Left renal cortex interstitium (tissue), 4 donors: ENCODE measurements at regions not wholly inside any gene's neighbourhood (a gene's known extent, or its start where the extent isn't known, plus 50 kb on each side); places are given as distances from the start of the nearest gene placed in this dataset.

Source experiments
- DNase-seq, 4 donors: peaks; one replicate each; pipeline ENCODE4 v3.0.0-alpha.2; 2013; ENCODE audit warnings: low read depth in 4 of 4, low spot score in 2 of 4, missing footprints in 1 of 4

DNA sequence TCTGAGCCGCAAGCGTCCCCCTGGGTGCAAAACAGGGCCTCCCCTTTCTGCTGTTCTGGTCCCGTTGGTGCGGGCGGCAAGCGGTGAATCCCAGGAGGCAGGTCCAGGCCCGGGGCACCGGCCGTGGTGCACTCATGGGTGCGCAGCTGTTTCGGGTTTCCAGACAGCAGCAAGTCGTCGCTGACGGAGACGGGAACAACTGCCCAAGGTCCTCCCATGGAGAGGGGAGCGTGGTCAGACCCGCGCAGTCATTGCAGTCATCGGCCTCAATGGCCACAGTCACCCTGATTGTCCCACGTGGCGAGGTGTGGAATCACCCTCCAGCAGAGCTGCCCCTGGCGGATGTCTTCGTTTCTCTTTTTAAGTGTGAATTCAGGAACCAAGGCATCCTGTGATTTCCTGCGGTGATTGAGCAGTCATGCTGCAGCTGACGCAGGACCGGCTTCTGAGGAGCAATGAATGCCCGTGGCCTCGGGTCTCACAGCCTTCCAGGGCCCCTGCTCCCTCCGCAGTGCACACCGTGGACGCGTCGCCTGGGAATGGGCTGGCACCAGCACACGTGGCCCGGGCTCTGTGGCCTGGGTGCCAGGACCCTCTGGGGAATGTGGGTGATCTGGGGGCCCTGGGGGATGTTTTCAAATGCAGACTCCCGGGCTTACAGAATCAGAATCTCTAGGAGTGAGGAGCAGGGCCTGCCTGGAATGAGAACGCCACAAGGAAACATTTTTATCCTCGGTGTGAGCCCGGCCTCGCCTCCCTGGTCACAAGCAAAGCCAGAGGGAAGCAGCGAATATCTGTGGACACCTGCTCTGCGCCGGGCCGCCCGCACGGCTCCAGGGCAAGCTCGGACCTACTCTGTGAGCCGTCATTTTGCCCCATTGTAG, 244.2 kb upstream of the SALL3 start:
- no peak for DNase-seq

GRCh38 chr18:78736015-78736690, 243.5 kb upstream of the SALL3 start:
- no peak for DNase-seq

GRCh38 chr18:78737006-78737915, 242.4 kb upstream of the SALL3 start:
- no peak for DNase-seq

- DNase-seq, result no peak
Observed at GRCh38 chr18:78738076-78738690, 241.4 kb upstream of the SALL3 start.

DNA sequence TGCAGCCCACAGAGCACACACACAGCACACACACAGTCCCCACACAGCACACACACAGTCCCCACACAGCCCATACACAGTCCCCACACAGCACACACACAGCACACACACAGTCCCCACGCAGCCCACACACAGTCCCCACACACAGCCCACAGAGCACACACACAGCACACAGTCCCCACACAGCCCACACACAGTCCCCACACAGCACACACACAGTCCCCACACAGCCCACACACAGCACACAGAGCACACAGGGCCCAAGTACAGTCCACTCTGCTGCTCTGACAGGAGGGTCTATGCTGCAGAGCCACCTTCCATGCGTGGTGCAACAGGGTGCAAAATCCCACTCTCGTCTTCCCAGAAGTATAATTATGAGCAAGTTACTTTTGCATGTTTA, 240.5 kb upstream of the SALL3 start:
- DNase-seq, result no peak

GRCh38 chr18:78739882-78740677, 239.5 kb upstream of the SALL3 start:
- DNase-seq, result no peak

DNA sequence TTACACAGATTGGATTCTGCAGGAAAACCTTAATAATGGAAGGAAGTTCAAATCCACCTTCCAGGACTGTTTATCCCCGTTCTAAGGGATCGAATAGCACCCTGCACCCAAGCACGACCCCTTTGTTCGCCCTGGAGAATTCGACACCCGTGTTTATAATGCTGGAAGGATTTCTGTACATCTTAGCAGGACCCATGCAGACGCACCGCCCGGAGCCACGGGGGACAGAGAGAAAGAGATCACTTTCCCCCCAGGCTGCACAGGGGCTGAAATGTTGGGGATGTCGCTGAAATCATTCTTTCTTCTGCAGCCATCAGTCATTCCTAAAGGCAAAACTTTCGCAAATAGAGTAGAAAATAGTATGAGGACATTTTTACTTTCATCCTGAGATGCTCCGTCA, 238.7 kb upstream of the SALL3 start:
- DNase-seq, result no peak

- DNase-seq, result no peak
Observed at GRCh38 chr18:78741381-78742217, 238.0 kb upstream of the SALL3 start.

DNA sequence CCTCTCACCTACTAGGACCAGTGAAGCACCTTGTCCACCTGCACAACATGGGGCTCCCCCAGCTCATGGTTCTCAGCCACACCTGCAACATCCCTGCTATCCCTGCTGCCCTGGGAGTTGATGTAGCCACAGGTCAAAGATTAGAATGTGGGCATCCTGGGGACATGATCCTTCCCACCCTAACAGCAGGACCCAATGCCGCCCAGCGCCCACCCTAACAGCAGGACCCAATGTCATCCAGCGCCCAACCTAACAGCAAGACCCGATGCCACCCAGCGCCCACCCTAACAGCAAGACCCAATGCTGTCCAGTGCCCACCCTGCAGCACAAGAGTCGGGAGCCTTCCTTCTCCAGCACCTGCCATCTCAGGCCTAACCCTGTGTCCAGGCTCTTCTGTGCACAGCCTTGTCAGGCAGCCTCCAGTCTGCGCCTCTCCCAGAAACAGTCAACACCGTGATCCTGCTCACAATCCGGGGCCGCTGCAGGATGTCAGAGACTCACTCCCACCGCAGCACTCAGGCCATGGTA, 237.3 kb upstream of the SALL3 start:
- DNase-seq, result no peak

DNA sequence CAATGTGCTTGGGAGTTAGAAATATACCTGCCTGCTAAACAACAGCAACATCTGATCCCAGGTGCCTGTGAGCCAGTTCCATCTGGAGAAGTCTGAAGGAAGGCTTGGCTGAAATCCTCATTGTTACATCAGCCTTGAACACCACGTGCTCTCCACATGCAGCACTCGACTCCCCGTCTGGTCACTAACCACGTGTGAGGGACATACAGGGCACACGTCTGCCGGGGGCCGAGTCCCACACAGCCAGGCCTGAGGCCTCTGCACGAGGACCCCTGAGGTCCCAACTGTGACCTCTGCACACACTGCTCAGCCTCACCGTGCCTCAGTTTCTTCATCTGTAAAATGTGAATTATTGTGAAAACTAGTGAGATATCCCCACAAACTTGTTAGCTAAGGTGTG, 236.5 kb upstream of the SALL3 start:
- no peak for DNase-seq

- no peak for DNase-seq
Observed at GRCh38 chr18:78751664-78752063, 228.0 kb upstream of the SALL3 start.

DNA sequence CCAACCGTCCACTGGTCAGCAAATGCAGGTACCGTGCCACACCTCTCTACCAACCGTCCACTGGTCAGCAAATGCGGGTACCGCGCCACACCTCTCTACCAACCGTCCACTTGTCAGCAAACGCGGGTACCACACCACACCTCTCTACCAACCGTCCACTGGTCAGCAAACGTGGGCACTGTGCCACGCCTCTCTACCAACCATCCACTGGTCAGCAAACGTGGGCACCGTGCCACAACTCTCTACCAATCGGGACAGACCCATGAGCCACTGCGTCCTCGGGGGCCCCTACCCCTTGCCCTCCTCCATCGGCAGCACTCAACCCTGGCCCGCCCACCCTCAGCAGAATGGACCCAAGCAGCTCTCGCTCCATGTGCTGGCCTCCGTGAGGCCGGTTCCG, 226.4 kb upstream of the SALL3 start:
- no peak for DNase-seq

GRCh38 chr18:78754311-78755043, 225.1 kb upstream of the SALL3 start:
- DNase-seq, result no peak

GRCh38 chr18:78757014-78757413, 222.6 kb upstream of the SALL3 start:
- no peak for DNase-seq

- no peak for DNase-seq
Observed at GRCh38 chr18:78758496-78758895, 221.1 kb upstream of the SALL3 start.

DNA sequence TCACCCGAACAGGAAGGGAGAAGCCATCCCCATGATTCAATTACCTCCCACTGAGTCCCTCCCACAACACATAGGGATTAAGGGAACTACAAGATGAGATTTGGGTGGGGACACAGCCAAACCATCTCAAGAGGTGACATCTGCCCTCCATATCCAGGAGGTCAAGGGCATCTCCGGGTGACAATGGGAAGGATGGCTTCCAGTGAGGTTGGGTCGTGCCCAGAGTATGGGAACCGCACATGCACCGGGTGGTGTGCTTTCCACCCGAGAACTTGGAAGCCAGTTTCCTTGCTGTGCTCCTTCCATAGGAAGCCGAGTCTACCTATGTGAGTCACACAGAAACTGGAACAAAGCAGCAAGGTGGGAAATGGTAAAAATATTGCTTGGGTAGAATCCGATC, 216.9 kb upstream of the SALL3 start:
- DNase-seq, result no peak

- DNase-seq, result no peak
Observed at GRCh38 chr18:78764544-78764943, 215.1 kb upstream of the SALL3 start.

GRCh38 chr18:78765142-78765541, 214.5 kb upstream of the SALL3 start:
- DNase-seq, result no peak
